Activated CD8-positive, alpha-beta T cell treated with anti-CD3 and anti-CD28 coated beads for 36 hours (primary cell): ENCODE measurements at regions not wholly inside any gene's neighbourhood (a gene's known extent, or its start where the extent isn't known, plus 50 kb on each side); places are given as distances from the start of the nearest gene placed in this dataset.

Experiments used
- ATAC-seq: fragments of 200-7000 bp; cut with Tn5 transposase; one replicate; pipeline ENCODE4 v1.10.0; 2021; ENCODE audit warnings: mild to moderate bottlenecking, moderate library complexity
- CTCF ChIA-PET: fragments of 350-600 bp; sonication (Branson Sonifier 250); formaldehyde crosslinking; loops from one replicate; lab custom pipeline; 2021; ENCODE audit warnings: antibody characterized with exemption; lab: Charles Lee
- POLR2A ChIA-PET: fragments of 350-600 bp; sonication (Branson Sonifier 250); formaldehyde crosslinking; loops from one replicate; lab custom pipeline; 2021; ENCODE audit warnings: antibody characterized with exemption; lab: Charles Lee
- DNase-seq: peaks from one replicate; pipeline ENCODE4 v3.0.0-alpha.2; 2020
- H3K27ac Mint-ChIP-seq: one replicate; pipeline ENCODE4 v1.8.0; 2021; ENCODE audit warnings: mild to moderate bottlenecking, mixed read lengths
- H3K27me3 Mint-ChIP-seq: one replicate; pipeline ENCODE4 v1.8.0; 2021; ENCODE audit warnings: mixed read lengths
- H3K36me3 Mint-ChIP-seq: one replicate; pipeline ENCODE4 v1.8.0; 2021; ENCODE audit warnings: low read depth, mixed read lengths
- H3K4me1 Mint-ChIP-seq: one replicate; pipeline ENCODE4 v1.8.0; 2021; ENCODE audit warnings: low read depth, mixed read lengths
- H3K4me3 Mint-ChIP-seq: one replicate; pipeline ENCODE4 v1.8.0; 2021; ENCODE audit warnings: mild to moderate bottlenecking, moderate library complexity, mixed read lengths
- H3K9me3 Mint-ChIP-seq: one replicate; pipeline ENCODE4 v1.8.0; 2021; ENCODE audit warnings: mixed read lengths
- CTCF ChIP-seq: fragments of 200-600 bp; IDR thresholded peaks from one replicate; pipeline ENCODE4 v1.8.0; 2022; ENCODE audit warnings: antibody characterized with exemption, mild to moderate bottlenecking
- intact Hi-C: fragments of 100-400 bp; cut with micrococcal nuclease; formaldehyde crosslinking; loops from one replicate; pipeline ENCODE4 v1.10.0; 2022

- H3K36me3 Mint-ChIP-seq = no peaks in the 10 kb centered on the region
- H3K27me3 Mint-ChIP-seq = peaks cover 20% of the 10 kb centered on the region
- TF ChIP-seq CTCF = no peak
- DNase-seq = no peak
- no peak overlapping the region for H3K4me3 Mint-ChIP-seq
- no peaks in the 10 kb centered on the region for H3K4me1 Mint-ChIP-seq
- H3K27ac Mint-ChIP-seq = no peak overlapping the region
- no peak for ATAC-seq
- POLR2A ChIA-PET = interaction anchor here (0.6 kb wide), 1 partner anchor 296 kb away, joined by 3 read pairs; no protein-coding TSS in a partner anchor
- CTCF ChIA-PET = interaction anchor here (1.5 to 1.8 kb wide), 2 partner anchors 458 to 462 kb away, joined by 4 to 7 read pairs; no protein-coding TSS in a partner anchor
- intact Hi-C loops = no loop called here
- no peaks in the 10 kb centered on the region for H3K9me3 Mint-ChIP-seq
These were observed 115.8 kb downstream of the NHLRC3 start for GRCh38 chr13:39154041-39154440.

- Mint-ChIP-seq H3K27me3 (peaks cover 14% of the 10 kb centered on the region), H3K9me3 (no peaks in the 10 kb centered on the region), H3K4me1 (peaks cover 4% of the 10 kb centered on the region), H3K4me3 (no peak overlapping the region), H3K36me3 (no peaks in the 10 kb centered on the region), H3K27ac (no peak overlapping the region)
- intact Hi-C loops = no loop called here
- ATAC-seq = no peak
- peak; percentile 4 for DNase-seq
- POLR2A ChIA-PET = no interaction called here
- TF ChIP-seq CTCF = no peak
- CTCF ChIA-PET = no interaction called here
These were observed 121.1 kb downstream of the NHLRC3 start for GRCh38 chr13:39159393-39159792.

DNA sequence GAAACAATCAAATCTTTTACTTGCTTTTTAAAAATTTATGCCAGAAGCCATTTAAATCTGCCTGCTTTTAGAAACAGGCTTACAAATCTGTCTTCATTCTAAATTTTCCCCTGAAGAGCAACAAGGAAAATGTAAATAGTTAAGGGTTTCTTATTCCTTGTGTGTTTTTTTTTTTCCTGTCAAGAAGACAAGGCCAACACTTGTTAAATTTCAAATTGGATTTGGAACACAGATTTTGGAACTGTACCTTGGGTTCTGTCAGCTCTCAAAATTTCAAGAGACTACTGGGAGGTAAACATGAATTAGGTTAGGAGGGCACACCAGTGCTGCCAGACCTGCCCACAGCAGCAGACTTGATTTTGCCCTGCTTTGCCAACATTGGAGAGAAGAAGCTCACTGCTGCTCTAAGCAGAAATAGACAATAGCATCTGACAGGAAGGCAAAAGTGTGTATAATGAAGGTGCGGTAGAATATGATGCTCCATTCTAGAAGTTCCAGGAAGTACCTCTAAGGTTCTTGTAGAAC is 121.7 kb downstream of the NHLRC3 start:
- Mint-ChIP-seq H3K36me3 (no peaks in the 10 kb centered on the region), H3K27me3 (peaks cover 14% of the 10 kb centered on the region), H3K27ac (no peak overlapping the region), H3K9me3 (no peaks in the 10 kb centered on the region), H3K4me1 (peaks cover 4% of the 10 kb centered on the region), H3K4me3 (no peak overlapping the region)
- intact Hi-C loops = no loop called here
- no peak for TF ChIP-seq CTCF
- ChIA-PET POLR2A (no interaction called here), CTCF (no interaction called here)
- DNase-seq (no peak), ATAC-seq (no peak)

DNA sequence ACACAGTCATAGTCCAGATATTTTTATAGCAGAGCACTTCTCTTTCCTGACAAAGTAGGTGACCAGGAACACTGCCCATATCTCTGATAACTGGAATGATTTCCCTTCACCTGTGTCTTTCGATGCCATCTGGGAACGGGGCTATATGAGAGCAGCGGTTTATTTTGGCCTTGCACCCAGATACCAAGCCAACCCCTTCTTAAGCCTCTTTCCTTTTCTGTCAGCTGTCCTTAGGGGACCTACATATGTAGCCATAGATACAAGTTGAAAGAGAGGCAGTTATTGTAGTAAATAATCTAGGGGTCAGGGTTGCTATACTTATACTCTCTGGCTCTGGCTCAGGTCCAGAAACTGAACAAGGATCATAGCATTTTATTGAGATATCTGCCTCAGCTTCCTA is 128.8 kb downstream of the NHLRC3 start:
- CTCF ChIA-PET = no interaction called here
- POLR2A ChIA-PET = no interaction called here
- no peaks in the 10 kb centered on the region for H3K36me3 Mint-ChIP-seq
- H3K9me3 Mint-ChIP-seq = no peaks in the 10 kb centered on the region
- H3K4me3 Mint-ChIP-seq = no peak overlapping the region
- no peaks in the 10 kb centered on the region for H3K4me1 Mint-ChIP-seq
- peaks cover 3% of the 10 kb centered on the region for H3K27me3 Mint-ChIP-seq
- ATAC-seq (no peak), DNase-seq (no peak)
- TF ChIP-seq CTCF = no peak
- intact Hi-C loops = no loop called here
- H3K27ac Mint-ChIP-seq = no peak overlapping the region

GRCh38 chr13:39170711-39171110 is 132.5 kb downstream of the NHLRC3 start:
- ChIA-PET POLR2A (no interaction called here), CTCF (no interaction called here)
- Mint-ChIP-seq H3K36me3 (no peaks in the 10 kb centered on the region), H3K4me1 (no peaks in the 10 kb centered on the region), H3K27ac (no peak overlapping the region), H3K27me3 (peaks cover 8% of the 10 kb centered on the region), H3K4me3 (no peak overlapping the region), H3K9me3 (no peaks in the 10 kb centered on the region)
- DNase-seq = no peak
- no peak for ATAC-seq
- intact Hi-C loops = no loop called here
- no peak for TF ChIP-seq CTCF
